Astrocyte (in vitro differentiated cells and primary cell): ENCODE measurements at regions not wholly inside any gene's neighbourhood (a gene's known extent, or its start where the extent isn't known, plus 50 kb on each side); places are given as distances from the start of the nearest gene placed in this dataset.
A peak's percentile ranks its signal among the peaks of the same experiment; 100 is the strongest.

Source experiments
- DNase-seq: peaks from one replicate; pipeline ENCODE4 v3.0.0-alpha.2; 2010; ENCODE audit warnings: low read depth
- FAIRE-seq: peaks from 2 replicates; lab custom pipeline; 2011; peaks lifted over from hg19 to GRCh38; lab: Jason Lieb, UNC
- H2AFZ ChIP-seq: 2 replicates; pipeline ENCODE4 v1.6.0; 2012; ENCODE audit warnings: low read depth, low read length, inconsistent platforms
- H3K27ac ChIP-seq: 2 replicates; pipeline ENCODE4 v1.5.1; 2011; ENCODE audit warnings: low read depth, low read length, inconsistent platforms
- H3K27me3 ChIP-seq: 2 replicates; pipeline ENCODE4 v1.6.0; 2011; ENCODE audit warnings: low read length, inconsistent platforms; ENCODE audit not compliant: insufficient read depth
- H3K36me3 ChIP-seq: 2 replicates; pipeline ENCODE4 v1.5.1; 2011; ENCODE audit warnings: low read length, inconsistent platforms; ENCODE audit not compliant: insufficient read depth
- H3K4me1 ChIP-seq: 2 replicates; pipeline ENCODE4 v1.5.1; 2011; ENCODE audit warnings: low read length, inconsistent platforms; ENCODE audit not compliant: insufficient read depth
- H3K4me2 ChIP-seq: 2 replicates; pipeline ENCODE4 v1.6.0; 2012; ENCODE audit warnings: low read length, inconsistent platforms
- H3K4me3 ChIP-seq: 2 replicates; pipeline ENCODE4 v1.5.1; 2011; ENCODE audit warnings: low read depth, mild to moderate bottlenecking, low read length, inconsistent platforms; ENCODE audit not compliant: insufficient read depth
- H3K79me2 ChIP-seq: 2 replicates; pipeline ENCODE4 v1.6.0; 2012; ENCODE audit warnings: mild to moderate bottlenecking, low read length, inconsistent platforms; ENCODE audit not compliant: insufficient read depth
- H3K9ac ChIP-seq: 2 replicates; pipeline ENCODE4 v1.6.0; 2012; ENCODE audit warnings: mild to moderate bottlenecking, low read length, inconsistent platforms
- H3K9me3 ChIP-seq: 2 replicates; pipeline ENCODE4 v1.5.1; 2012; ENCODE audit warnings: low read depth, mild to moderate bottlenecking, low read length, inconsistent platforms; ENCODE audit not compliant: insufficient read depth
- H4K20me1 ChIP-seq: 2 replicates; pipeline ENCODE4 v1.6.0; 2012; ENCODE audit warnings: low read length, inconsistent platforms; ENCODE audit not compliant: insufficient read depth
- H3K27ac Mint-ChIP-seq: one replicate; pipeline ENCODE4 v1.8.0; 2021; ENCODE audit warnings: mild to moderate bottlenecking, mixed read lengths; ENCODE audit not compliant: unreplicated experiment
- H3K27me3 Mint-ChIP-seq: one replicate; pipeline ENCODE4 v1.8.0; 2021; ENCODE audit warnings: low read depth, mixed read lengths; ENCODE audit not compliant: unreplicated experiment
- H3K36me3 Mint-ChIP-seq: one replicate; pipeline ENCODE4 v1.8.0; 2021; ENCODE audit warnings: low read depth, mixed read lengths; ENCODE audit not compliant: unreplicated experiment
- H3K4me1 Mint-ChIP-seq: one replicate; pipeline ENCODE4 v1.8.0; 2021; ENCODE audit warnings: low read depth, mixed read lengths; ENCODE audit not compliant: unreplicated experiment
- H3K4me3 Mint-ChIP-seq: one replicate; pipeline ENCODE4 v1.8.0; 2021; ENCODE audit warnings: mild to moderate bottlenecking, moderate library complexity, mixed read lengths; ENCODE audit not compliant: unreplicated experiment
- H3K9me3 Mint-ChIP-seq: one replicate; pipeline ENCODE4 v1.8.0; 2021; ENCODE audit warnings: mild to moderate bottlenecking, mixed read lengths; ENCODE audit not compliant: unreplicated experiment
- CTCF ChIP-seq: IDR thresholded peaks from 2 replicates; pipeline ENCODE4 v1.5.1; 2011; ENCODE audit warnings: low read depth, mild to moderate bottlenecking, inconsistent platforms, low read length, moderate library complexity; ENCODE audit not compliant: insufficient read depth
- EZH2 ChIP-seq: IDR thresholded peaks from 2 replicates; pipeline ENCODE4 v1.6.1; 2012; ENCODE audit warnings: mild to moderate bottlenecking, low read length, inconsistent platforms; ENCODE audit not compliant: insufficient read depth

GRCh38 chr7:15007507-15007906, 105.0 kb upstream of the DGKB start:
- peak; percentile 9 for TF ChIP-seq CTCF
- TF ChIP-seq EZH2: no peak
- Histone ChIP-seq H2AFZ (no peak overlapping the region), H3K79me2 (no peaks in the 10 kb centered on the region), H3K36me3 (no peaks in the 10 kb centered on the region), H4K20me1 (no peaks in the 10 kb centered on the region), H3K4me2 (no peak overlapping the region), H3K4me3 (no peak overlapping the region), H3K27ac (no peak overlapping the region), H3K4me1 (no peaks in the 10 kb centered on the region), H3K27me3 (no peaks in the 10 kb centered on the region), H3K9me3 (no peaks in the 10 kb centered on the region), H3K9ac (no peak overlapping the region)
- no peaks in the 10 kb centered on the region for H3K9me3 Mint-ChIP-seq
- FAIRE-seq (no peak), DNase-seq (no peak)
- no peaks in the 10 kb centered on the region for H3K4me1 Mint-ChIP-seq
- H3K36me3 Mint-ChIP-seq: no peaks in the 10 kb centered on the region
- H3K27me3 Mint-ChIP-seq: no peaks in the 10 kb centered on the region
- H3K4me3 Mint-ChIP-seq: no peak overlapping the region
- H3K27ac Mint-ChIP-seq: no peak overlapping the region

DNA sequence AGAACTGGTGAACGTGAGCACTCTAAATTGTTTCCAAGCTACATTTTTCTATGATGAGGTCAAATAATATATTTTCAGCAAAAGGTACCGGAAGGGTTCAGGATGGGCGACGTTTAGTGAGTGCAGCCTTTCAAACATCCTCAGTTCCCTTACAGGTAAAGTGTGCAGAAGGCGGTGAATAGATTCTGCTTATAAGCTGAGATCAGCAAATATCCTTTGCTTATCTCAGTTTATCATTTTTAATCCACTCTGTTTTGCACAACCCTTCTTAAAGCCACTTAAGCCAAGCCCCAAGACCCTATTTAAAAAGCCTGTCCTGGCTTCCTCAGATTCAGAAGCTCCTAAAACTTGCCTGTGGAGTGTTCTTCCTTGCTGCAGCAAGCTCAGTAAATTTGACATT, 103.1 kb upstream of the DGKB start:
- Histone ChIP-seq H3K79me2 (no peaks in the 10 kb centered on the region), H2AFZ (no peak overlapping the region), H3K27ac (no peak overlapping the region), H3K4me2 (no peak overlapping the region), H3K27me3 (no peaks in the 10 kb centered on the region), H4K20me1 (no peaks in the 10 kb centered on the region), H3K4me1 (no peaks in the 10 kb centered on the region), H3K4me3 (no peak overlapping the region), H3K36me3 (no peaks in the 10 kb centered on the region), H3K9me3 (no peaks in the 10 kb centered on the region), H3K9ac (no peak overlapping the region)
- FAIRE-seq (no peak), DNase-seq (no peak)
- no peak for TF ChIP-seq EZH2
- TF ChIP-seq CTCF: no peak
- Mint-ChIP-seq H3K9me3 (no peaks in the 10 kb centered on the region), H3K27ac (no peak overlapping the region), H3K4me3 (no peak overlapping the region), H3K27me3 (no peaks in the 10 kb centered on the region), H3K36me3 (no peaks in the 10 kb centered on the region), H3K4me1 (no peaks in the 10 kb centered on the region)

GRCh38 chr7:15000157-15000556, 97.6 kb upstream of the DGKB start:
- Histone ChIP-seq H3K9me3 (no peaks in the 10 kb centered on the region), H3K4me3 (no peak overlapping the region), H4K20me1 (no peaks in the 10 kb centered on the region), H3K27ac (no peak overlapping the region), H3K27me3 (no peaks in the 10 kb centered on the region), H3K9ac (no peak overlapping the region), H3K79me2 (no peaks in the 10 kb centered on the region), H3K4me2 (no peak overlapping the region), H2AFZ (no peak overlapping the region), H3K4me1 (no peaks in the 10 kb centered on the region), H3K36me3 (no peaks in the 10 kb centered on the region)
- Mint-ChIP-seq H3K36me3 (no peaks in the 10 kb centered on the region), H3K4me1 (peaks cover 6% of the 10 kb centered on the region), H3K27me3 (no peaks in the 10 kb centered on the region), H3K9me3 (no peaks in the 10 kb centered on the region), H3K4me3 (no peak overlapping the region), H3K27ac (no peak overlapping the region)
- DNase-seq (no peak), FAIRE-seq (no peak)
- TF ChIP-seq EZH2: no peak
- TF ChIP-seq CTCF: no peak
